ENCODE measurements at regions not wholly inside any gene's neighbourhood (a gene's known extent, or its start where the extent isn't known, plus 50 kb on each side); places are given as distances from the start of the nearest gene placed in this dataset.

- DNase-seq = no peak
These were observed 548.6 kb downstream of the LTN1 start for GRCh38 chr21:28444111-28444510.

DNA sequence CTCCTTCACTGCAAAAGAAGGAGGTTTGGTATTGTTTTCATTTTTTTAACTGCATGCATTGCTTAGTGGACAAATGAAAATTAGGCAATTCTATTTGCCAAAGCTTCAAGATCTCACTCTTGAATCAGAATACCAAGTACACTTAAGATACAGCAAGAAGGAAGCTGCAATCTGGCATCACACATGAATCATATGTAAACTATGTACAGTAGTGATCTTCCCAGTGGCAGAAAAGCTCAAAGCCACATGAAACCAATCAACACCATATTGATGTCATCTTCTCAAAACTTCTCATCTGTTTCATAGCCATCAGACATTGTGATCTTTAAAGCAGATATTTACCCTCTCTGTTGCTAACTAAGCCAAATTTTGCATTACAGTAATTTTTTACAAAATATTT lies 550.1 kb downstream of the LTN1 start:
- DNase-seq = no peak

- DNase-seq = no peak
These were observed 550.6 kb downstream of the LTN1 start for GRCh38 chr21:28442085-28442484.

GRCh38 chr21:28439788-28440187 lies 552.9 kb downstream of the LTN1 start:
- no peak for DNase-seq

- DNase-seq = no peak
These were observed 553.4 kb downstream of the LTN1 start for GRCh38 chr21:28439251-28439650.

DNA sequence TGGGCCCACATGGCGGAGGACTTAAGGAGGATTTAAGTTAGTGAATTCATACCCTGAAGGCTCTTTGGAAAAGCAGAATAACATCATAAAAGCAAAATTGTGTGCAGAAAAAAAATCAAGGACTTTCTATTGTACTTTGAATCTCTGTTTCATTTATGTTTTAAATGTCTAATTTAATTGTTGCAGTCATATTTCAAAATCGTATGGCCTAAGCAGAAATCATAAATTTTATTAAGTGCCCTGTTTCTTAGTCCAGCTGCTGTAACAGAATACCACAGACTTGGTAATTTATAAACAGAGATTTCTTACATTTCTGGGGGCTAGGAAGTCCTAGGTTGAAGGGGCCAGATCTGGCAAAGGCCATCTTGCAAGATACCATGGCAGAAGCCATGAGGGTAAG lies 555.6 kb downstream of the LTN1 start:
- DNase-seq = no peak

- no peak for DNase-seq
These were observed 556.3 kb downstream of the LTN1 start for GRCh38 chr21:28436286-28436932.

DNA sequence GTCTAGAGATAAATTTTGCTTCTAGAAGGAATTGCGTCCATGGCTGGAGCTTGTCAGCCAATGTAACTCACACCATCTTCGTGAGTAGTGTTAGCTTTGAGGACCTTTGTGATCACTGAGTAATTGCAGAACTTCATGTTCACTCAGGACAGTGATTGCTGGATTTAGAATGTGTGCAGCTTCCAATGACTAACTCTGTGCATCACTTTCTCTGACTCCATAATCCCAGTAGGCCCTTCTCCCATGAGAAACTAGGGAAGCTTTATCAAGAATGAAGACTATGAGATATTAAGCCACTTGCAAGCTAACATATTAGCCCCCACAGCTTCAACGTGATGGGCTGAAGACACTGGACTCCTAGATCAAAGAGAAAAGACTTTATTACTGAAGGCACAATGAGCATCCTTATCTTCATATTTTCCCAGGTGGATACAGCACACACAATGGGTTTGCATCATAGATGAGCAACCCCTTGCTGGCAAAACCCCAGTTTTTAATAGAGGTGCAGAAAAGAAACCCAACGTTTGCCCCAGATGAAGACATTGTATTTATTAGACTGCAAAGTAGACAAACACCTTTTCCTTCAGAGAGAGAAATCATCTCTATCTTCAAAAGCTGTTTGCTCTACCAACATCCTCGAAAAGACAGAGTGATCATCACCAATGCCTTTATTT lies 561.0 kb downstream of the LTN1 start:
- DNase-seq = no peak

DNA sequence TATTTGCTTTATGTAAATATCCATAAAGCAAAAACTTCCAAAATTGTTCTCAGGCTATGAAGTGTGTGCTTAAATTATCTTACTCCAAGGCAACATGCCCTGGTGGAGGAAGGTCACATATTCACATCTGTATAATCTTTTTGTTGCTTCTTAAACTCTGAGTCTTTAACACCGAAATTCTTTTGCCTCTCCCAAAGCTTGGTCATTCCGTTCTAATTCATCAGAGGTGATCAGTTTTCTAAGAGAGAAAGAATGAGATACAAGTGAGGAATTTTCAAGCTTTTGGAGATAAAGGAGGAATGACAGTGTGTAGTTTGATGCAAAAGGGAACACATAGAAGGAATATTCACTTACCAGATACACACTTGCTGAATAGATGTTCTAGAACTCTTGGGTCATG lies 561.7 kb downstream of the LTN1 start:
- no peak for DNase-seq

GRCh38 chr21:28429161-28429560 lies 563.5 kb downstream of the LTN1 start:
- DNase-seq = no peak

GRCh38 chr21:28427394-28428022 lies 565.2 kb downstream of the LTN1 start:
- no peak for DNase-seq

GRCh38 chr21:28426545-28426944 lies 566.1 kb downstream of the LTN1 start:
- DNase-seq = no peak

DNA sequence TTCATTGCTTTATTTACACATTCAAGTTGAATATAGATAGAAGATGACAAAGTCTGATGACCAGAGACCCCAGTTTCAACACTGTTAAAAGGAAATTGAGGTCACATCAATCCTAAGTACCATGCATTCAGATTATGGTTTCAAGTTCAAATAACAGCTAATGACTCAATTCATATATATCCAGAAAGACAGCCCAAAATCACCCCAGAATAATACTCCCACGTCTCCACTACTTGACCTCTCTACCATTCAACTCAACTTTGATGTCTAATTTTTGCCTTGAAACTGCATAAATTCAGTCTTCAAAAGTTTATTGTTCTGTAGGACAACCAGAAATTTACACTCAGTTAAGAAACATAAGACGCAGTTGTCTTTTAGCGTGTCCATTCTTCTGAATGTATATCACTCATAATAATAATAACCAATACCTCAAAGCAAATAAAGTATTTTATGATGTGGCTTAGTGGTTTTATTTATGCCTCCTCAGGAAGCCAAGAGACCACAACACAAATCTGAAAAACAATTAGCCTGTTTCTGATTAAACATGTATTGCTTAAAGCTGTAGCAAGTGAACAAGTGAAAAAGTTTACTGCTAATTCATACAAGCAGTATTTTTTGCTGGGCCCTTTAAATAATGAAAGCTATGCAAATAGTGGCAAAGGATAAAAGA lies 569.0 kb downstream of the LTN1 start:
- no peak for DNase-seq

DNA sequence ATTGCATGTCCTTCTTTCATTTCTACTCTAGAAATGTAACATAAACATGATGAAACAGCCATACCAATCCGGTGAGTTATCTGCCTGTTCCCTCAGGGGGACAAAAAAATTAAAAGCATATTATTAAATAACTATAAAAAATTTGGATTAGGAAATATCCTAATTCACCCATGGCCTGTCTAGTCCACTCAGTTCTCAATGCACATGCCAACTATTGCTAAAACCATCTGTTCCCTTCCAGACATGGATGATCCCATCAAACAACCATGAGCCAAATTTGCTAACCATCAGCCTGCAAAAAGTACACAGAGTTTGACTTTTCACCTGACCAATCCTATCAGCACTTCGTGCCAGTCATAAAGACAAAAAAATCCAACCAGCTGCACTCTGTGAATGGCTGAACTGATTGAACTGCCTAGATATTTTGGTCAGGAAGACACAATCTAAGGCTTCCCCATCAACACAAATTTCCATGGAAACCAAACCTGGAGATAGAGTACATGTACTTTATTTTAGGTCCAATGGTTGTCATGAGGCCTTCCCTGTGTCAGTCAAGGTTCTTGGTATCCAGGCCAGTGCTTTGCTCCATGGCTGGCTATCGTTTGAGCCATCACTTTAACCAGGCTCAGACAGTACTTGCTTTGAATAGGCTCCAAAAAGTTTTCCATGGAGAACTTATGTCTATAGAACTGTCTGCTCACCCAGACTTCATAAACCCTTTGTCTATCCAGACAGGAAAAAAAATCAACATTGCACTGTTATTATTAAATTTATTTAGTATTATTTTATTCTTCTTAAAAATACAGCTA lies 570.8 kb downstream of the LTN1 start:
- no peak for DNase-seq

DNA sequence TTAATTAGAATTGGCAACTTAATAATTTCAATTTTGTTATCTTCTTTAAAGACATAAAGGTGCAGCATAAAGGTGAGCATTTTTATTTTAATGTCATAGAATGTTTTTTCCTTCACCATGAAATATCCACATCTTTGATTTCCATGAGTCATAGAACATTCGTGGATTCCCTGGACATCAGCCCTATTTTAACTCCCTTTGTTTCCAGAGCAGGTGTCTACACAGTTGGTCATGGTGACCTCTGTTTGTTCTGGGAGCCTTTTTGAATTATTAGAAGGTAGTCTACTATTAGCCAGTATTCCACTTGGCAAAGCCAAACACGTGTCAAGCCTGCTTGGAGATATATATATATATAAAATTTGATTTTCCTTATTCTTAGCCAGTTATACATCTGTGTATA lies 572.9 kb downstream of the LTN1 start:
- DNase-seq = no peak

- DNase-seq = no peak
These were observed 573.8 kb downstream of the LTN1 start for GRCh38 chr21:28418726-28419514.

- no peak for DNase-seq
These were observed 582.4 kb downstream of the LTN1 start for GRCh38 chr21:28410256-28410655.

DNA sequence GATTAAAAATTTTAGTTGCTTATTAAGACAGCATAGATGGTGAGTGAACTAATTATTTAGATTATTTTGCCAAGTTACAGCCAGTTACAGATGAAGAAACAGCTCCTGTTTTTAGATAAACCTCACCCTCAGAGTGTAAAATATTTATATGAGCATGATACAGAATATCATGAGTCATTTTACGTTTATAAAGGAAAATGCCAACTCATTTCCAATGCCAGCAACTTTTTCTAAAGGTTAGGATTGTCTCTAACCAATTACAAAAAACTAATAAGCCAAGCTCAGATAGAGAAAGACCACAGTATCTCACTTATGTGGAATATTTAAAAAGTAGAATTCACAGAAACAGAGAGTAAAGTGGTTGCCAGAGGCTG lies 590.1 kb downstream of the LTN1 start:
- no peak for DNase-seq

DNA sequence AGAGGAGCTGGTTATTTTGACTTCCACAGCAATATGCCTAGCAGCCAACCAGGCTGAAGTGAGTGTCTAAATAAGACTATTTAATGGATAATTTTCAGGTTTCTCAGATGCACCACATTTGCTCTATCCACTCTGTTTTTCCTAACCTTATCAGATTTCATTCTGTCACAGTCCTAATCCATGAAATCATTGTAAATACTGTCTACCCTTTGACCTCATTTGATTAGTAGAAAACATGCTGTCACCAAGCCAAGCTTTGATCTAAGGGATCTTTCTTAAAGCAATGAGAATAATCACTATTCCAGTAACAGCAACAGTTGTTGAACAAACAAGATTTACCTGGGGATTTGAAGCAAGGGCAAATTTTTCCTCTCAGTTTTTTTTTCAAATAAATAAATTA lies 595.6 kb downstream of the LTN1 start:
- DNase-seq = no peak

DNA sequence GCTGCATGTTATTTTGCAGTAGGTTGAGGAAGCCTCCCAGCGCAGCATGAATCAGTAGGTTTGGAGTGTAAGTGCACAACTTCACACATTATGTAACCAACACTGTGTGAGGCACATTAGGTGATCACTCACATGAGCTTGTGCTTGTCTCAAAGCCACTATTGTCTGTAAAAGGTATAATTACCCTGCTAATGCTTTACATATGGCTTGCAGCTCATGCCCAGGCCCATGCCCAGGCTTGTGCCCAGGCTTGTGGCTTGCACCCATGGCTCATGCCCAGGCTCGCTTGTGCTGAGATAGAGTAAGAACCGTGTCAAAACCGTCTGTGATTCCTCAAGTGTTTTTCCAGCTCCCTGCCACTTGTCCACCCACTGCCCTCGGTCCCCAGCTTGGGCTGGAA lies 596.3 kb downstream of the LTN1 start:
- no peak for DNase-seq

DNA sequence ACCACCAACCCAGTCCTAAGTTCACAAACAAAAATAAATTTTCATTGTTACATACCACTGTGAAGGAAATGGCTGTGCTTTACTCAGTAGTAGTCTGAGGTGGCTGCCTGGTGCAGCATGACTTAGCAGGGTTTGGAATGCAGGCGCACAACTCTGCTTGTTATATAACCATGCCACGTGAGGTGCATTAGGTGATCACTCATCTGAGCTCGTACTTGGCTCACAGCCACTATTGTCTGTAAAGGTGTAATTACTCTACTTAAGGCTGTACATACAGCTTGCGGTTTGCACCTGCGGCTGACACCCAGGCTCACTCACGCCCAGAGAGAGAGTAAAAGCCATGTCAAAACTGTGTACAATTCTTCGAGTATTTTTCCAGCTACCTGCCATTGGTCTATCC lies 599.4 kb downstream of the LTN1 start:
- DNase-seq = no peak

All from activated effector memory CD4-positive, alpha-beta T cell treated with anti-CD3 and anti-CD28 coated beads, Interleukin-2, amount 50 U/mL, for 16 hours (primary cell).